ENCODE measurements at regions not wholly inside any gene's neighbourhood (a gene's known extent, or its start where the extent isn't known, plus 50 kb on each side); places are given as distances from the start of the nearest gene placed in this dataset.

- no peak for TF ChIP-seq POLR2A (IDR thresholded peaks at IDR 0.05; ENCODE audit: low read depth, low read length)
- TF ChIP-seq TAF1 (IDR thresholded peaks at IDR 0.05; ENCODE audit: borderline replicate concordance, low read depth, low read length), result no peak
These were observed 179.9 kb downstream of the PTH2R start for GRCh38 chr2:208586516-208586915.

Measured in GM12892 (cell line).